Caco-2 (cell line): ENCODE measurements at regions not wholly inside any gene's neighbourhood (a gene's known extent, or its start where the extent isn't known, plus 50 kb on each side); places are given as distances from the start of the nearest gene placed in this dataset.

Experiments
- BruUV-seq: library from RNA; stranded (reverse); fragments of 400-500 nt; replicated peaks from 2 replicates; lab custom pipeline; 2021; lab: Mats Ljungman, UMichigan
- CTCF ChIA-PET: fragments of 300-600 bp; sonication (Branson Sonifier 250); formaldehyde crosslinking; loops from one replicate; lab custom pipeline; 2022; ENCODE audit warnings: antibody characterized with exemption; lab: Charles Lee
- POLR2A ChIA-PET: fragments of 300-600 bp; sonication (Branson Sonifier 250); formaldehyde crosslinking; loops from one replicate; lab custom pipeline; 2022; ENCODE audit warnings: antibody characterized with exemption; lab: Charles Lee
- DNase-seq, 2 experiments: peaks; one replicate each; pipeline versions ENCODE4 v3.0.0 to v3.0.0-alpha.2; 2020 to 2022
- H3K27me3 ChIP-seq: replicated peaks from 2 replicates; pipeline ENCODE4 v1.6.0; 2011; ENCODE audit warnings: low read length; ENCODE audit not compliant: control insufficient read depth, insufficient read depth
- H3K36me3 ChIP-seq: 2 replicates; pipeline ENCODE4 v1.5.1; 2011; ENCODE audit warnings: low read length; ENCODE audit not compliant: control insufficient read depth, insufficient read depth
- H3K4me1 ChIP-seq: fragments of 250-450 bp; sonication (Bioruptor Pico); 2 replicates; pipeline ENCODE4 v1.5.1; 2020; ENCODE audit warnings: mild to moderate bottlenecking
- H3K4me3 ChIP-seq: 2 replicates; pipeline ENCODE4 v1.5.1; 2011; ENCODE audit warnings: low read depth, mild to moderate bottlenecking, control low read depth, low read length
- H3K9me3 ChIP-seq: fragments of 250-450 bp; sonication (Bioruptor Pico); 2 replicates; pipeline ENCODE4 v1.5.1; 2020; ENCODE audit warnings: mild to moderate bottlenecking, moderate library complexity
- H3K27ac Mint-ChIP-seq: one replicate; pipeline ENCODE4 v1.8.0; 2022; ENCODE audit warnings: mixed read lengths; ENCODE audit not compliant: unreplicated experiment
- H3K27me3 Mint-ChIP-seq: one replicate; pipeline ENCODE4 v1.8.0; 2022; ENCODE audit warnings: mixed read lengths; ENCODE audit not compliant: insufficient read depth, unreplicated experiment
- H3K36me3 Mint-ChIP-seq: one replicate; pipeline ENCODE4 v1.8.0; 2022; ENCODE audit warnings: mild to moderate bottlenecking, mixed read lengths; ENCODE audit not compliant: insufficient read depth, unreplicated experiment
- H3K4me1 Mint-ChIP-seq: one replicate; pipeline ENCODE4 v1.8.0; 2022; ENCODE audit warnings: low read depth, mixed read lengths; ENCODE audit not compliant: unreplicated experiment
- H3K4me3 Mint-ChIP-seq: one replicate; pipeline ENCODE4 v1.8.0; 2022; ENCODE audit warnings: mild to moderate bottlenecking, moderate library complexity, mixed read lengths; ENCODE audit not compliant: unreplicated experiment
- H3K9me3 Mint-ChIP-seq: one replicate; pipeline ENCODE4 v1.8.0; 2022; ENCODE audit warnings: mixed read lengths; ENCODE audit not compliant: unreplicated experiment
- CTCF ChIP-seq, 2 experiments: fragments of 200-600 bp in 1 of 2; IDR thresholded peaks; 1 replicate in 1 of 2; 2 replicates in 1 of 2; pipeline versions ENCODE4 v1.5.1 to v1.8.0; 2011 to 2022; ENCODE audit warnings: antibody characterized with exemption in 1 of 2, control low read depth in 1 of 2, inconsistent platforms in 1 of 2, low read depth in 1 of 2, low read length in 1 of 2, mild to moderate bottlenecking in 1 of 2, moderate library complexity in 1 of 2; ENCODE audit not compliant: insufficient read depth in 1 of 2, severe bottlenecking in 1 of 2, unreplicated experiment in 1 of 2
- intact Hi-C: fragments of 100-400 bp; cut with micrococcal nuclease; formaldehyde crosslinking; loops from one replicate; pipeline ENCODE4 v1.10.0; 2022; ENCODE audit not compliant: unreplicated experiment

GRCh38 chr6:22819209-22819608 lies 249.8 kb downstream of the HDGFL1 start:
- Mint-ChIP-seq H3K4me3 (no peak overlapping the region), H3K27ac (no peak overlapping the region), H3K4me1 (no peaks in the 10 kb centered on the region), H3K27me3 (no peaks in the 10 kb centered on the region), H3K36me3 (peaks cover 6% of the 10 kb centered on the region), H3K9me3 (peaks cover 42% of the 10 kb centered on the region)
- Histone ChIP-seq H3K4me3 (no peak overlapping the region), H3K9me3 (no peaks in the 10 kb centered on the region), H3K27me3 (no peaks in the 10 kb centered on the region), H3K36me3 (no peaks in the 10 kb centered on the region), H3K4me1 (no peaks in the 10 kb centered on the region)
- CTCF ChIA-PET, result no interaction called here
- intact Hi-C loops, result no loop called here
- DNase-seq, result no peak
- no peak for TF ChIP-seq CTCF (IDR thresholded peaks at IDR 0.05; ENCODE audit: insufficient read depth in 1 of 2, low read depth in 1 of 2, low read length in 1 of 2, severe bottlenecking in 1 of 2, unreplicated experiment in 1 of 2)
- BruUV-seq, result no TSS peak
- POLR2A ChIA-PET, result no interaction called here

- Histone ChIP-seq H3K4me3 (no peak overlapping the region), H3K4me1 (peaks cover 11% of the 10 kb centered on the region), H3K36me3 (no peaks in the 10 kb centered on the region), H3K9me3 (no peaks in the 10 kb centered on the region), H3K27me3 (no peaks in the 10 kb centered on the region)
- intact Hi-C loops, result no loop called here
- TF ChIP-seq CTCF (IDR thresholded peaks at IDR 0.05; ENCODE audit: insufficient read depth in 1 of 2, low read depth in 1 of 2, low read length in 1 of 2, severe bottlenecking in 1 of 2, unreplicated experiment in 1 of 2), result no peak
- H3K27me3 Mint-ChIP-seq, result no peaks in the 10 kb centered on the region
- POLR2A ChIA-PET, result no interaction called here
- BruUV-seq, result no TSS peak
- CTCF ChIA-PET, result no interaction called here
- no peak for DNase-seq
- H3K9me3 Mint-ChIP-seq, result peaks cover 29% of the 10 kb centered on the region
- H3K27ac Mint-ChIP-seq, result no peak overlapping the region
- peaks cover 7% of the 10 kb centered on the region for H3K36me3 Mint-ChIP-seq
- peaks cover 6% of the 10 kb centered on the region for H3K4me1 Mint-ChIP-seq
- H3K4me3 Mint-ChIP-seq, result no peak overlapping the region
These were observed 252.4 kb downstream of the HDGFL1 start for GRCh38 chr6:22821664-22822320.

- H3K27ac Mint-ChIP-seq, result no peak overlapping the region
- H3K4me3 Mint-ChIP-seq, result no peak overlapping the region
- no peaks in the 10 kb centered on the region for H3K27me3 ChIP-seq
- intact Hi-C loops, result loop anchor here (5.0 kb wide), 5 partner anchors 132 to 1233 kb away; partner anchors contain the start of gene SOX4
- H3K4me1 ChIP-seq, result peaks cover 32% of the 10 kb centered on the region
- peaks cover 11% of the 10 kb centered on the region for H3K9me3 Mint-ChIP-seq
- H3K4me3 ChIP-seq, result no peak overlapping the region
- peaks cover 19% of the 10 kb centered on the region for H3K36me3 Mint-ChIP-seq
- ChIA-PET CTCF (no interaction called here), POLR2A (no interaction called here)
- no peaks in the 10 kb centered on the region for H3K36me3 ChIP-seq
- peaks cover 36% of the 10 kb centered on the region for H3K4me1 Mint-ChIP-seq
- no peaks in the 10 kb centered on the region for H3K27me3 Mint-ChIP-seq
- H3K9me3 ChIP-seq, result no peaks in the 10 kb centered on the region
- no peak for DNase-seq
- BruUV-seq, result no TSS peak
- TF ChIP-seq CTCF (IDR thresholded peaks at IDR 0.05; ENCODE audit: insufficient read depth in 1 of 2, low read depth in 1 of 2, low read length in 1 of 2, severe bottlenecking in 1 of 2, unreplicated experiment in 1 of 2), result no peak
These were observed 255.8 kb downstream of the HDGFL1 start for GRCh38 chr6:22825210-22825609.
